ENCODE measurements at regions not wholly inside any gene's neighbourhood (a gene's known extent, or its start where the extent isn't known, plus 50 kb on each side); places are given as distances from the start of the nearest gene placed in this dataset.

DNA sequence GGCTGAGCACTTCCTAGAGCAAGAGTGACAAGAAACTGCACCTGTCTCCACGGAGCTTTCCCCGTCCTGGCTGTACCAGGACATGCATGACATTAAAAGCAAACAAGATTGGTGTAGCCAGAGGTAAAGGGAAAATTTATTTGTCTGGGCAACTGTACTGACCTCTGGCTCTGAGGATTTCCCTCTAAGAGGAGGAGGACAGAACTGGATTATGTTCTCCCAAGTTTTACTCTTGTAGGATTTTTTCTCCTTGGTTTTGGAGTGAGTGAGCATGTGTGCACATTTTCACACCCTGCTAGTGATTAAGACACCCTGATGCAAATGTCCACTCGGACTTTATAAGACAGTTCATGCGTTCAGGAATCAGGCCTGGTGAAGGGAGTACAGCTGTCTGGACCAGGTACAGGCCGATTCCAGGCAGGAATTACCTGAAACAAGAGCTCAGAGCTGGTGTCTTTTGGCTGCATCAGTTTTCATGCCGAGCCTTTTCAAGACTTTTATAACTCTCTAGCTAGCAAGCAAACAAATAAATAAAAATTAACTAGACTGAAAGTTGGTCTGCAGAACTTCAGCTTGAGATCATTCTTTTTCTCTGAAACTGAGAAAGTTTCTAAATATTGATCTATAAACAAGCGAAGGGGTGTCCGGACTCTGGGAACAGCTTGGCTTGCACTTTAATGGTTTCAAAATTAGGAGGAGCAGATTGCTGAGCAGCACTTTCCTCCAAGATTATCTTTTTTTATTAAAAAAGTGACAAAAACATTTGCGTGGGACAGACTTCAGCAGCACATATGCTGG, 51.3 kb upstream of the SPRY1 start:
- no peak for DNase-seq
- WGBS, 2 donors = 42 to 54% methylated on average over 9 of the region's 9 CpGs
- intact Hi-C loops (cut with DNase I; ENCODE audit: low total_unique reads) = no loop called here

DNA sequence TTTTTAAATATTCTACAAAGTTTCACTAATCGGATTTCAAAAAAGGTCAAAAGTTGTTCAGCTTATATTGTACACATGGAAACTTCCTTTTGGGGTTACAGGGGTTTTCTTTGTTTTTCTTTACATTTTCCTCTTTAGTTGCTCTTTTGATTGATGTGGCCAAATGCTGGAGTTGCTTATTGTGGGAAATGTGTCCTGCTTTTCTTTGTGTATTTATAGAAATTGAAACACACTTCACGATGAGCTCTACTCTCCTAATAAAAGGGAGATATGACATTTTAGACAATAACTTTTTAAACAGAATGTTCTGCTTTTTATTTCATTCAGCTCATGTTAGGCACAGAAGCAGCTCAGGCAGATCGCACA, 50.7 kb upstream of the SPRY1 start:
- intact Hi-C loops (cut with DNase I; ENCODE audit: low total_unique reads) = no loop called here
- no peak overlapping the region for H3K27ac ChIP-seq
- H3K4me3 ChIP-seq = no peak overlapping the region
- no peaks in the 10 kb centered on the region for H3K27me3 ChIP-seq
- peaks cover 12% of the 10 kb centered on the region for H3K4me1 ChIP-seq
- DNase-seq = no peak
- TF ChIP-seq, protein P1, sequence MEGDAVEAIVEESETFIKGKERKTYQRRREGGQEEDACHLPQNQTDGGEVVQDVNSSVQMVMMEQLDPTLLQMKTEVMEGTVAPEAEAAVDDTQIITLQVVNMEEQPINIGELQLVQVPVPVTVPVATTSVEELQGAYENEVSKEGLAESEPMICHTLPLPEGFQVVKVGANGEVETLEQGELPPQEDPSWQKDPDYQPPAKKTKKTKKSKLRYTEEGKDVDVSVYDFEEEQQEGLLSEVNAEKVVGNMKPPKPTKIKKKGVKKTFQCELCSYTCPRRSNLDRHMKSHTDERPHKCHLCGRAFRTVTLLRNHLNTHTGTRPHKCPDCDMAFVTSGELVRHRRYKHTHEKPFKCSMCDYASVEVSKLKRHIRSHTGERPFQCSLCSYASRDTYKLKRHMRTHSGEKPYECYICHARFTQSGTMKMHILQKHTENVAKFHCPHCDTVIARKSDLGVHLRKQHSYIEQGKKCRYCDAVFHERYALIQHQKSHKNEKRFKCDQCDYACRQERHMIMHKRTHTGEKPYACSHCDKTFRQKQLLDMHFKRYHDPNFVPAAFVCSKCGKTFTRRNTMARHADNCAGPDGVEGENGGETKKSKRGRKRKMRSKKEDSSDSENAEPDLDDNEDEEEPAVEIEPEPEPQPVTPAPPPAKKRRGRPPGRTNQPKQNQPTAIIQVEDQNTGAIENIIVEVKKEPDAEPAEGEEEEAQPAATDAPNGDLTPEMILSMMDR (IDR thresholded peaks at IDR 0.05) = no peak
- no peak for TF ChIP-seq POLR2A (IDR thresholded peaks at IDR 0.05)
- WGBS, 2 donors = 39 to 40% methylated on average over 3 of the region's 3 CpGs
- no peaks in the 10 kb centered on the region for H3K36me3 ChIP-seq (ENCODE audit: low read depth, missing control alignments)
- no peaks in the 10 kb centered on the region for H3K9me3 ChIP-seq

More for the DNA sequence above, 51.3 kb upstream of the SPRY1 start:
- TF ChIP-seq, protein P1 (IDR thresholded peaks at IDR 0.05) = no peak
- TF ChIP-seq POLR2A (IDR thresholded peaks at IDR 0.05) = no peak
- no peak overlapping the region for H3K4me3 ChIP-seq
- peaks cover 10% of the 10 kb centered on the region for H3K4me1 ChIP-seq
- H3K27ac ChIP-seq = no peak overlapping the region
- no peaks in the 10 kb centered on the region for H3K27me3 ChIP-seq
- H3K9me3 ChIP-seq = no peaks in the 10 kb centered on the region
- H3K36me3 ChIP-seq (ENCODE audit: low read depth, missing control alignments) = no peaks in the 10 kb centered on the region

DNA sequence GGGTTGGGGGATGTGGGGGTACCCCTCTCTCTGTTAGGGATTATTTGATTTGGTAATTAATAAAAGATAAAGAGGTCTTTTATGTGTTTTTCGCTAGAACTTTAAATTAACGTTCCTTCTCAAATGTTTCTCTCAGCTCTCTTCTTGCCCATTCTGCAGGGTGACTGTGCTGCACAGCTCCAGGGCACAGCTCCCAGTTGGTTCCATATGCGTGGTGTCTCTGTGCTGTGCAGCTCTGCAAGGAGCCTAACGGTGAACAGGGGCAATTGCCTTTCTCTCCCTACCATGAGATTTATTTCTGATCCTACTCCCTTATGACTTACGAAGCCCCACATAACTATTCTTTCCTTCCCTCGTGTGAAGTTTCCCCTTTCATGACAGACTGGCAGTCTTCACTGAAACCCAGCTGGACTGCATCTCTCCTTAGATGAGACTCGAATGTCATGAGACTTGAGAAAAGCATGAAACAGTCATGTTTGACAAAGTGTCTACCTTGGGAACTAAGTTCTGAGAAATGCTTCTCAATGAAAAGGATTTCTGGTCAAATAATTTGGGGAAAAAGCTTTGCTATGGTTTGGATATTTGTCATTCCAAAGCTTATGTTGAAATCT, 50.2 kb upstream of the SPRY1 start:
- intact Hi-C loops (cut with DNase I; ENCODE audit: low total_unique reads) = no loop called here
- no peak overlapping the region for H3K27ac ChIP-seq
- WGBS, 2 donors = 40 to 58% methylated on average over 7 of the region's 7 CpGs

More for the DNA sequence above, 50.2 kb upstream of the SPRY1 start:
- Histone ChIP-seq H3K4me1 (peaks cover 12% of the 10 kb centered on the region), H3K27me3 (no peaks in the 10 kb centered on the region), H3K9me3 (no peaks in the 10 kb centered on the region), H3K4me3 (no peak overlapping the region), H3K36me3 (ENCODE audit: low read depth, missing control alignments) (no peaks in the 10 kb centered on the region)
- TF ChIP-seq, protein P1 (IDR thresholded peaks at IDR 0.05) = no peak
- TF ChIP-seq POLR2A (IDR thresholded peaks at IDR 0.05) = no peak
- DNase-seq = no peak

Small RNA genes lying in the stretch of these regions (small RNA-seq; reads per million reads assigned to genes)
- gene AC026402.1 = 0 reads per million in 2 donors

Measured in testis (tissue), 2 donors.